CD14-positive monocyte (primary cell): ENCODE measurements at regions not wholly inside any gene's neighbourhood (a gene's known extent, or its start where the extent isn't known, plus 50 kb on each side); places are given as distances from the start of the nearest gene placed in this dataset.

Experiments
- DNase-seq, 3 donors: peaks; one replicate each; pipeline ENCODE4 v3.0.0-alpha.2; 2011 to 2022
- H2AFZ ChIP-seq: 2 replicates; pipeline ENCODE4 v1.6.0; 2012; ENCODE audit warnings: mild to moderate bottlenecking, low read depth, low read length, inconsistent platforms; ENCODE audit not compliant: insufficient read depth, poor library complexity, severe bottlenecking
- H3K27ac ChIP-seq, 2 donors: 1 replicate in 1 of 2; 2 replicates in 1 of 2; pipeline ENCODE4 v1.5.1; 2012 to 2013; ENCODE audit warnings: low read length in 2 of 2, control low read depth in 1 of 2, inconsistent platforms in 1 of 2, low read depth in 1 of 2, mild to moderate bottlenecking in 1 of 2
- H3K27me3 ChIP-seq, 2 donors: one replicate each; pipeline versions ENCODE4 v1.6.0 to v1.6.1; 2011 to 2013; ENCODE audit warnings: low read length in 2 of 2; ENCODE audit not compliant: control insufficient read depth in 2 of 2, insufficient read depth in 2 of 2
- H3K36me3 ChIP-seq, 2 donors: replicated peaks in 1 of 2; 1 replicate in 1 of 2; 2 replicates in 1 of 2; pipeline versions ENCODE4 v1.5.1 to v1.6.1; 2012 to 2013; ENCODE audit warnings: low read length in 2 of 2, control low read depth in 1 of 2, inconsistent platforms in 1 of 2, mild to moderate bottlenecking in 1 of 2; ENCODE audit not compliant: insufficient read depth in 2 of 2, control insufficient read depth in 1 of 2
- H3K4me1 ChIP-seq, 2 donors: 1 replicate in 1 of 2; 2 replicates in 1 of 2; pipeline versions ENCODE4 v1.5.1 to v1.6.1; 2012 to 2013; ENCODE audit warnings: low read length in 2 of 2, control low read depth in 1 of 2, inconsistent platforms in 1 of 2, mild to moderate bottlenecking in 1 of 2, moderate library complexity in 1 of 2; ENCODE audit not compliant: insufficient read depth in 2 of 2, control insufficient read depth in 1 of 2
- H3K4me2 ChIP-seq: replicated peaks from 2 replicates; pipeline ENCODE3; 2012; ENCODE audit warnings: low read length, moderate library complexity, mild to moderate bottlenecking; ENCODE audit not compliant: poor library complexity, severe bottlenecking; ENCODE audit errors: extremely low read depth
- H3K4me3 ChIP-seq, 3 experiments: fragments of 200-600 bp in 1 of 3; sonication (generic) in 1 of 3; replicated peaks in 1 of 3; 1 replicate in 2 of 3; 2 replicates in 1 of 3; pipeline ENCODE4 v1.5.1; 2011 to 2013; ENCODE audit warnings: low read length in 3 of 3, mild to moderate bottlenecking in 3 of 3, control low read depth in 2 of 3, low read depth in 2 of 3, inconsistent platforms in 1 of 3, moderate library complexity in 1 of 3
- H3K79me2 ChIP-seq: 2 replicates; pipeline ENCODE4 v1.6.0; 2012; ENCODE audit warnings: mild to moderate bottlenecking, control low read depth, inconsistent platforms, low read length, moderate library complexity; ENCODE audit not compliant: insufficient read depth
- H3K9ac ChIP-seq: 2 replicates; pipeline ENCODE4 v1.6.0; 2017; ENCODE audit warnings: low read length, mild to moderate bottlenecking; ENCODE audit not compliant: insufficient read depth, poor library complexity, severe bottlenecking
- H3K9me3 ChIP-seq, 2 donors: replicated peaks in 1 of 2; 1 replicate in 1 of 2; 2 replicates in 1 of 2; pipeline versions ENCODE4 v1.5.1 to v1.6.1; 2012 to 2013; ENCODE audit warnings: low read length in 2 of 2, control low read depth in 1 of 2; ENCODE audit not compliant: control insufficient read depth in 1 of 2, insufficient read depth in 1 of 2
- H4K20me1 ChIP-seq: 2 replicates; pipeline ENCODE4 v1.6.0; 2012; ENCODE audit warnings: mild to moderate bottlenecking, low read length, control low read depth, moderate library complexity; ENCODE audit not compliant: insufficient read depth
- H3K27ac Mint-ChIP-seq, 7 donors: one replicate each; pipeline ENCODE4 v1.8.0; 2020; ENCODE audit warnings: mild to moderate bottlenecking in 7 of 7, mixed read lengths in 7 of 7, moderate library complexity in 6 of 7, inconsistent platforms in 2 of 7
- H3K27me3 Mint-ChIP-seq, 3 donors: one replicate each; pipeline ENCODE4 v1.8.0; 2021 to 2022; ENCODE audit warnings: low read depth in 3 of 3, mild to moderate bottlenecking in 3 of 3, mixed read lengths in 3 of 3, moderate library complexity in 3 of 3, inconsistent platforms in 1 of 3
- H3K36me3 Mint-ChIP-seq, 2 donors: one replicate each; pipeline ENCODE4 v1.8.0; 2020; ENCODE audit warnings: mixed read lengths in 2 of 2, inconsistent platforms in 1 of 2, mild to moderate bottlenecking in 1 of 2
- H3K4me1 Mint-ChIP-seq: one replicate; pipeline ENCODE4 v1.8.0; 2020; ENCODE audit warnings: mild to moderate bottlenecking, mixed read lengths
- H3K4me3 Mint-ChIP-seq, 2 donors: one replicate each; pipeline ENCODE4 v1.8.0; 2020; ENCODE audit warnings: mild to moderate bottlenecking in 2 of 2, mixed read lengths in 2 of 2, moderate library complexity in 1 of 2
- H3K9me3 Mint-ChIP-seq, 7 donors: one replicate each; pipeline ENCODE4 v1.8.0; 2020 to 2022; ENCODE audit warnings: mixed read lengths in 7 of 7, mild to moderate bottlenecking in 6 of 7, moderate library complexity in 6 of 7, inconsistent platforms in 2 of 7
- CTCF ChIP-seq: fragments of 200-600 bp; IDR thresholded peaks from one replicate; pipeline ENCODE4 v1.8.0; 2022; ENCODE audit warnings: antibody characterized with exemption, mild to moderate bottlenecking
- WGBS: methylation state at CpG from one replicate; pipeline ENCODE4 v1.1.5; 2013; ENCODE audit warnings: missing lambda C conversion rate; ENCODE audit not compliant: insufficient coverage; 5-methylcytosine and 5-hydroxymethylcytosine counted together
- intact Hi-C, 2 donors: fragments of 100-400 bp; cut with micrococcal nuclease; formaldehyde crosslinking; loops; one replicate each; pipeline versions ENCODE4 v1.15.0 to v1.15.1; 2023

GRCh38 chr12:41919048-41919447, 225.6 kb downstream of the GXYLT1 start:
- no peak overlapping the region for H3K27ac ChIP-seq
- no peaks in the 10 kb centered on the region for H3K27me3 ChIP-seq
- no peak for DNase-seq
- H3K4me3 Mint-ChIP-seq: no peak overlapping the region
- peaks cover 9% of the 10 kb centered on the region for H3K4me1 Mint-ChIP-seq
- no peak for TF ChIP-seq CTCF
- H3K36me3 Mint-ChIP-seq: no peaks in the 10 kb centered on the region
- H3K27me3 Mint-ChIP-seq: peaks cover 0 to 3% (median 0%) of the 10 kb centered on the region in 3 donors
- H3K9ac ChIP-seq: no peak overlapping the region
- H3K4me1 ChIP-seq: peaks cover 0 to 5% of the 10 kb centered on the region in 2 donors
- peak overlapping the region in 1 of 7 donors; percentile 72 for H3K27ac Mint-ChIP-seq
- no peak overlapping the region for H2AFZ ChIP-seq
- intact Hi-C loops: no loop called here
- H3K9me3 Mint-ChIP-seq: peaks cover 0 to 6% (median under 1%) of the 10 kb centered on the region in 7 donors
- no peaks in the 10 kb centered on the region for H3K36me3 ChIP-seq
- H3K9me3 ChIP-seq: peaks cover 0 to 3% of the 10 kb centered on the region in 2 donors
- H3K4me3 ChIP-seq: no peak overlapping the region
- WGBS: 100% methylated on average over 1 of the region's 1 CpG
- H3K79me2 ChIP-seq: no peaks in the 10 kb centered on the region
- H4K20me1 ChIP-seq: no peaks in the 10 kb centered on the region
- no peak overlapping the region for H3K4me2 ChIP-seq

GRCh38 chr12:41917938-41918341, 226.7 kb downstream of the GXYLT1 start:
- no peaks in the 10 kb centered on the region for H3K79me2 ChIP-seq
- peaks cover 9% of the 10 kb centered on the region for H3K4me1 Mint-ChIP-seq
- H3K9ac ChIP-seq: no peak overlapping the region
- H3K27ac Mint-ChIP-seq: peak overlapping the region in 1 of 7 donors; percentile 1
- H3K4me3 ChIP-seq: no peak overlapping the region
- peak overlapping the region; percentile 44 for H2AFZ ChIP-seq
- no peaks in the 10 kb centered on the region for H3K27me3 ChIP-seq
- H3K4me3 Mint-ChIP-seq: peak overlapping the region in 1 of 2 donors; percentile 66
- H3K36me3 Mint-ChIP-seq: no peaks in the 10 kb centered on the region
- H3K27ac ChIP-seq: no peak overlapping the region
- H4K20me1 ChIP-seq: no peaks in the 10 kb centered on the region
- H3K36me3 ChIP-seq: no peaks in the 10 kb centered on the region
- H3K9me3 Mint-ChIP-seq: peaks cover 0 to 12% (median 4%) of the 10 kb centered on the region in 7 donors
- peaks cover 0 to 3% of the 10 kb centered on the region in 2 donors for H3K9me3 ChIP-seq
- no peak for DNase-seq
- intact Hi-C loops: no loop called here
- no peak overlapping the region for H3K4me2 ChIP-seq
- no peak for TF ChIP-seq CTCF
- peaks cover 0 to 3% (median 2%) of the 10 kb centered on the region in 3 donors for H3K27me3 Mint-ChIP-seq
- 0% methylated on average over 1 of the region's 5 CpGs for WGBS
- peaks cover 0 to 5% of the 10 kb centered on the region in 2 donors for H3K4me1 ChIP-seq
